ENCODE measurements at regions not wholly inside any gene's neighbourhood (a gene's known extent, or its start where the extent isn't known, plus 50 kb on each side); places are given as distances from the start of the nearest gene placed in this dataset.

DNA sequence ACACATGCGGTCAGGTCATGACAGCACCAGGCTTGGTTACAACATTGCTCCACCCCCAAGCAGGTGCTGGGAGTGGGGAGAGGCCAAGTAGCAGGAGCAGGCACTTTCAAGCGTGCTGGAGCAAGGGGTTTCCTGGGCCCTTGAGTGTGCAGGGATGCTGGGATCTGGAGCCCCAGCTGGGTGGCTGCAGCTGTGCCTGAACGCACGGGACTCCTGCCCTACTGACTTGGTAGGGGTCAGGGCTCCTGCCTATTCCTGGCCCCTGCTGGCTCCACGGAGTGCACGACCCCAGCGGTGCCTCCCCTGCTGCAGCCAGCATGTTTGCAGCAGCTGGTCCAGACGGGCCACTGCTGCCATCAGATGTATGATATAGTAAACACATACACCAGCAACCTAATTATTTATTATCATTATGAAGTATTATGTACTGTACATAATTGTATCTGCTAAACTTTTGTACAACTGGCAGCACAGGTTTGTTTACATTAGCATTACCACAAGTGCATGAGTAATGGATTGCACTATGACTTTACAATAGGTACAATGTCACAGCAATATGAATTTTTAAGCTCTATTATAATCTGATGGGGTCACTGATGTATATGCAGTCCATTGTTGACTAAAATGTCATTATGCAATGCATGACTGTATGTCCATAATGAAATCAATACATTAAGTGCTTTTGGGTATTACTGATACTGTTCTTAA, 620.6 kb downstream of the RAPGEF2 start:
- Mint-ChIP-seq H3K4me3 (ENCODE audit: unreplicated experiment) (no peak overlapping the region), H3K9me3 (ENCODE audit: unreplicated experiment) (no peaks in the 10 kb centered on the region), H3K4me1 (ENCODE audit: low read depth, unreplicated experiment) (no peaks in the 10 kb centered on the region), H3K27me3 (ENCODE audit: low read depth, unreplicated experiment) (no peaks in the 10 kb centered on the region), H3K36me3 (ENCODE audit: low read depth, unreplicated experiment) (no peaks in the 10 kb centered on the region), H3K27ac (ENCODE audit: unreplicated experiment) (no peak overlapping the region)
- no peak for FAIRE-seq
- DNase-seq (ENCODE audit: low read depth) = no peak
- H3K27ac ChIP-seq (ENCODE audit: low read depth, low read length) = no peak overlapping the region
- H2AFZ ChIP-seq (ENCODE audit: low read depth, low read length) = no peak overlapping the region
- H3K79me2 ChIP-seq (ENCODE audit: insufficient read depth, low read length) = no peaks in the 10 kb centered on the region
- H3K36me3 ChIP-seq (ENCODE audit: insufficient read depth, low read length) = no peaks in the 10 kb centered on the region
- H3K9ac ChIP-seq (ENCODE audit: low read length) = no peak overlapping the region
- H3K27me3 ChIP-seq (ENCODE audit: insufficient read depth, low read length) = no peaks in the 10 kb centered on the region
- TF ChIP-seq, protein P1, sequence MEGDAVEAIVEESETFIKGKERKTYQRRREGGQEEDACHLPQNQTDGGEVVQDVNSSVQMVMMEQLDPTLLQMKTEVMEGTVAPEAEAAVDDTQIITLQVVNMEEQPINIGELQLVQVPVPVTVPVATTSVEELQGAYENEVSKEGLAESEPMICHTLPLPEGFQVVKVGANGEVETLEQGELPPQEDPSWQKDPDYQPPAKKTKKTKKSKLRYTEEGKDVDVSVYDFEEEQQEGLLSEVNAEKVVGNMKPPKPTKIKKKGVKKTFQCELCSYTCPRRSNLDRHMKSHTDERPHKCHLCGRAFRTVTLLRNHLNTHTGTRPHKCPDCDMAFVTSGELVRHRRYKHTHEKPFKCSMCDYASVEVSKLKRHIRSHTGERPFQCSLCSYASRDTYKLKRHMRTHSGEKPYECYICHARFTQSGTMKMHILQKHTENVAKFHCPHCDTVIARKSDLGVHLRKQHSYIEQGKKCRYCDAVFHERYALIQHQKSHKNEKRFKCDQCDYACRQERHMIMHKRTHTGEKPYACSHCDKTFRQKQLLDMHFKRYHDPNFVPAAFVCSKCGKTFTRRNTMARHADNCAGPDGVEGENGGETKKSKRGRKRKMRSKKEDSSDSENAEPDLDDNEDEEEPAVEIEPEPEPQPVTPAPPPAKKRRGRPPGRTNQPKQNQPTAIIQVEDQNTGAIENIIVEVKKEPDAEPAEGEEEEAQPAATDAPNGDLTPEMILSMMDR (IDR thresholded peaks at IDR 0.05; ENCODE audit: insufficient read depth, low read depth, low read length) = no peak
- TF ChIP-seq EZH2 (IDR thresholded peaks at IDR 0.05; ENCODE audit: insufficient read depth, low read length) = no peak
- H3K4me2 ChIP-seq (ENCODE audit: low read length) = no peak overlapping the region
- no peaks in the 10 kb centered on the region for H3K4me1 ChIP-seq (ENCODE audit: insufficient read depth, low read length)
- H3K4me3 ChIP-seq (ENCODE audit: insufficient read depth, low read depth, low read length) = no peak overlapping the region
- no peaks in the 10 kb centered on the region for H4K20me1 ChIP-seq (ENCODE audit: insufficient read depth, low read length)
- no peaks in the 10 kb centered on the region for H3K9me3 ChIP-seq (ENCODE audit: insufficient read depth, low read depth, low read length)

DNA sequence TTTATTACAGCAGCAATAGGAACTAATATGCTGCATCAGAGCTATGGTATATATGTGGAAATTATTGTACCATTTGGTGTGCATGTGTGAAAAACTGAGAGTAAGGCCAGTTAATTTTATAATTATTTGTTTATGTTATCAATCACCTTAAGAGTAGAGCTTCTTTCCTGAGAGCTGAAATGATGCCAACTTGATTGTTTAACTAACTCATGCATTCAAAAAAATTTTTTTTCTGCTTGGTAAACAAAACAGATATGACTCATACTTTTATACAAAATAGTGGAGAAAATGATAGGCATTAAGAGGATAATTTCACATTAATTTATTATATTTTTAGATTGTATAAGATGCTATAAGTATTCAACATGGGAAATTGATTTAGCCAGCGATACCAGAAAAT, 622.7 kb downstream of the RAPGEF2 start:
- no peak for FAIRE-seq
- Histone ChIP-seq H3K36me3 (ENCODE audit: insufficient read depth, low read length) (no peaks in the 10 kb centered on the region), H3K79me2 (ENCODE audit: insufficient read depth, low read length) (no peaks in the 10 kb centered on the region), H3K27ac (ENCODE audit: low read depth, low read length) (no peak overlapping the region), H3K4me2 (ENCODE audit: low read length) (no peak overlapping the region), H4K20me1 (ENCODE audit: insufficient read depth, low read length) (no peaks in the 10 kb centered on the region), H3K9ac (ENCODE audit: low read length) (no peak overlapping the region), H3K4me1 (ENCODE audit: insufficient read depth, low read length) (no peaks in the 10 kb centered on the region), H2AFZ (ENCODE audit: low read depth, low read length) (no peak overlapping the region), H3K27me3 (ENCODE audit: insufficient read depth, low read length) (no peaks in the 10 kb centered on the region), H3K4me3 (ENCODE audit: insufficient read depth, low read depth, low read length) (no peak overlapping the region), H3K9me3 (ENCODE audit: insufficient read depth, low read depth, low read length) (no peaks in the 10 kb centered on the region)
- no peak overlapping the region for H3K4me3 Mint-ChIP-seq (ENCODE audit: unreplicated experiment)
- H3K27me3 Mint-ChIP-seq (ENCODE audit: low read depth, unreplicated experiment) = no peaks in the 10 kb centered on the region
- H3K27ac Mint-ChIP-seq (ENCODE audit: unreplicated experiment) = no peak overlapping the region
- H3K36me3 Mint-ChIP-seq (ENCODE audit: low read depth, unreplicated experiment) = no peaks in the 10 kb centered on the region
- no peak for DNase-seq (ENCODE audit: low read depth)
- H3K4me1 Mint-ChIP-seq (ENCODE audit: low read depth, unreplicated experiment) = no peaks in the 10 kb centered on the region
- H3K9me3 Mint-ChIP-seq (ENCODE audit: unreplicated experiment) = no peaks in the 10 kb centered on the region
- no peak for TF ChIP-seq EZH2 (IDR thresholded peaks at IDR 0.05; ENCODE audit: insufficient read depth, low read length)
- TF ChIP-seq, protein P1 (IDR thresholded peaks at IDR 0.05; ENCODE audit: insufficient read depth, low read depth, low read length) = no peak
